GM18499 (cell line): ENCODE measurements at regions not wholly inside any gene's neighbourhood (a gene's known extent, or its start where the extent isn't known, plus 50 kb on each side); places are given as distances from the start of the nearest gene placed in this dataset.
"Not testable (repeated sequence)": the region's sequence is repeated elsewhere in the genome, so short reads cannot be mapped to it uniquely, and the experiment has no call there.

Experiments
- ATAC-seq: cut with Tn5 transposase; IDR thresholded peaks from one replicate; pipeline ENCODE4 v1.9.1; 2021; ENCODE audit warnings: moderate number of reproducible peaks; ENCODE audit not compliant: insufficient read depth, unreplicated experiment

GRCh38 chr2:200199576-200200263 is 106.8 kb upstream of the SPATS2L start:
- ATAC-seq, result no peak

GRCh38 chr2:200201839-200202238 is 104.7 kb upstream of the SPATS2L start:
- ATAC-seq, result not testable (repeated sequence)

- ATAC-seq, result no peak
These were observed 103.1 kb upstream of the SPATS2L start for GRCh38 chr2:200203381-200203827.

GRCh38 chr2:200208041-200208440 is 98.5 kb upstream of the SPATS2L start:
- no peak for ATAC-seq

- no peak for ATAC-seq
These were observed 97.5 kb upstream of the SPATS2L start for GRCh38 chr2:200209030-200209429.

- no peak for ATAC-seq
These were observed 94.8 kb upstream of the SPATS2L start for GRCh38 chr2:200211643-200212042.

- no peak for ATAC-seq
These were observed 93.5 kb upstream of the SPATS2L start for GRCh38 chr2:200212862-200213425.

- no peak for ATAC-seq
These were observed 90.2 kb upstream of the SPATS2L start for GRCh38 chr2:200216310-200216709.

DNA sequence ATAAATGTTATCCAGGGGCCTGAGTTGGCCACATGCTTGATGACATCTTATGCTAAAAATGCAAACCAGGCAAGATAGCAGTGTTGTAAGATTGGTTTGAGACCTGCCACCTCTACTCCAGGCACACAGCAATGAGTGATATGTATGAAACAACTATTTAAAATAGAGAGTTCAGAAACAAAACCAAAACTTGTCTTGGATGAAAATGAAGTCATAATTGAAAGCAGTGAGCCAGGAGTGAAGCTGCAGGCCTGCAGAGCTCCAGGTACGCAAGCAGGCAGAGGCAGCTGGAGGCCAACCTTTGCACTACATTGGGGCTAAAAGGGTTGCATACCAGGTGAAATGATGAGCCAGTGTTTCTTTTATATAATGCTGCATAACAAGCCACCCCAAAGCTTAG is 89.2 kb upstream of the SPATS2L start:
- ATAC-seq, result no peak

GRCh38 chr2:200218645-200219044 is 87.8 kb upstream of the SPATS2L start:
- no peak for ATAC-seq

DNA sequence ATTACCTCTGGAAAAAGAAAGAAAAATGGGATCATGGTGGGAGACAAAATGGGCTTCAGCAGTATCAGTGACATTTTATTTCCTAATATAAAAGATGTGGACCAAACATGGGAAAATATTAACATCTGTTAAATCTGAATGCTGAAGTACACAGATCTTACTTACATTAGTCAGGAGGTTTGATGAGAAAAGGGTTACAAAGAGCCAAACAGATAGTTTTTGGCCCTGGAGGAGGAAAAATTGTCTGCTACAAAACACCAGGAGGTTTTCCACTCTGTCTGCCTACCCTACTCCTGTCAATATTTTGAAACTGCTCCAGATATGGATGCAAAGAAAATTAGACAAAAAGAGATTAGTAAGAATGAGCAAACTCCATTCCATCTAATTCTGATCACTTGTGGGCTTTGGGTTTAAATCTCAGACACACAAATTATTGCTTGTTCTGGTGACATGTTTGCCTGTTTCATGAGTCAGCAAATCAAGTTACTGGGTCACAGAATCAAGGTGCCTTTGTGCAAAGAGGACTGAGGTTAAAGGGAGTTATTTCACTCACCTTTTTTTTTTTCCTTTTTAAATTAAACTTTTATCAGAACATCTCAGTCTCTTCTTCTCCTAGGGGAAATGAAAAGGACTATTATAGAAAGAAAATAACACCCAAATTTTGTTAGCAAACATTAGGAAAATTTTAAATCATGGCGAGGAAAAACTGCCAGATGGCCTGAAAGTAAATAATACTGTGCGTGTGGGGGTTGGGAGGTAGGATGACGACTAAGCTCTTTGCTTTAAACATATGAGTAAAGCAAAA is 87.0 kb upstream of the SPATS2L start:
- ATAC-seq, result no peak

DNA sequence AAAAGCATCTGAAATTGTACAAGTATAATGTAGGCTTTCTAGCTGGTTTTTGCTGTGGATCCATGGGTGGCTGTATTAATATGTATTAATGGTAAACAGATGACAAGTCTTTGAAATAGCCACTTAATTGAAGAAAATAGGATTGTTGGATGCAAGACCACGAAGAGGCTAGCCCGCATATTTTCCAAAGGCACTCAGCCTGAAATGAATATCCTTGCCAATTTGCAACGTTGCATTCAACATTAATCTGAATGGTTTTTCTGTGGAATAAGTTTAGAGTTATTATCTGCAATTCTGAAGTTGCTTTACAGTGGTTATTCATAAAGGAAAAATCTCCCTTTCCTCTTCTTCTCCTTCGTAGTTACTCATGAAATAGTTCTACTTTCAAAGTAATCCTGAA is 86.2 kb upstream of the SPATS2L start:
- ATAC-seq, result no peak

DNA sequence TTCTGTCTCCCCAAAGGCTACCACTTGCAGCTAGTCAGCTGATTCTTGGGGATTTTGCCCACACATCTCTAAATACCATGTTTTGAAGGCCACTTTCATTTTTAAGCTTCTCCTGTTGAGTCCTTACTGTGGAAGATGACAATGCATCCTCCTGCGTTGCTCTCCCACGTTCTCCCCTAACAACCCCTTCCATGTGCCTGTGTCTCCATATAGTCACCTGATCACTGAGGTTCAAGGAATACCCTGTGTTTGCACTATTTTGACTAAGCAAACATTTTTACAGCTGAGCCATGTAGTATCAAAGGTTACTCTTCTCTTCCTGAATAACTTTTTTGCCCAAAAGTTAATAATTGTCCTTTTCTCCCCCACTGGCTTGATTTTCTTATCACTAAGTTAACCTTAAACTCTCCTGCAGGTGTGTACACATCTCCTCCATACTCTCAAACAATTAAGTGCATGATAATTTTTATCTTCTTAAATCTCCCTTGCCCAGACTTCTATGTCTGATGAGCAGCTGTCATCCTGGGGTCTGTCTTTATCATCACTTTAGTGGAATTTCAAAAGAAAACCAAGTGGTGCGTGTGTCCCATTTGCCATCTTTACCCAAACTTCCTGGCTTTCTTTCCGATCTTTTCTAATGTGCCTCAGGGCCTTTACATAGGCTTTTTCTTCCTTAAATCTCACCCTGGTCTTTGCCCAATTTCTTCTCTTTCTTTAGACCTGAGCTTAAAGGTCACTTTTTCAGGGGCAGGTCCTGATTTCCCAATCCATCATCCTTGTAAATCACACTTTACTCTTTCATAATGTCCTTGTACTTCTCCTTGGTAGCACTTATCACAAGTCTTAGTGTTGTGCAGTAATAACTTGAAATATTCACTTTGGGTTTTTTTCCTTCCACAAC is 85.2 kb upstream of the SPATS2L start:
- no peak for ATAC-seq

DNA sequence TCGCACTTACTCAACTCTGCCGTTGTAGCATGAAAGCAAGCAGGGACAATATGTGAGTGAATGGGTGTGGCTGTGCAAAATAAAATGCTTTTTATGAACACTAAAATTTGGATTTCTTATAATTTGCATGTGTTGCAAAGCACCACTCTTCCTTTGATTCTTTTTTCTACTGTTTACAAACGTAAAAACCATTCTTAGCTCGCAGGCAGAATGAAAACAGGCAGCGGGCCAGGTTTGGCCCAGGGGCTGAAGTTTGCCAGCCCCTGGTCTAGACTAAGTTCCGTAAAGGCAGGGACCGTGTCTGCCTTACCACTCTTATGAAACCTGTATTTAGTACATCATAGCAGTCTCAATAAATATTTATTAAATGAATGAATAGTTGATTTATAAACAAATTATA is 83.7 kb upstream of the SPATS2L start:
- ATAC-seq, result no peak

DNA sequence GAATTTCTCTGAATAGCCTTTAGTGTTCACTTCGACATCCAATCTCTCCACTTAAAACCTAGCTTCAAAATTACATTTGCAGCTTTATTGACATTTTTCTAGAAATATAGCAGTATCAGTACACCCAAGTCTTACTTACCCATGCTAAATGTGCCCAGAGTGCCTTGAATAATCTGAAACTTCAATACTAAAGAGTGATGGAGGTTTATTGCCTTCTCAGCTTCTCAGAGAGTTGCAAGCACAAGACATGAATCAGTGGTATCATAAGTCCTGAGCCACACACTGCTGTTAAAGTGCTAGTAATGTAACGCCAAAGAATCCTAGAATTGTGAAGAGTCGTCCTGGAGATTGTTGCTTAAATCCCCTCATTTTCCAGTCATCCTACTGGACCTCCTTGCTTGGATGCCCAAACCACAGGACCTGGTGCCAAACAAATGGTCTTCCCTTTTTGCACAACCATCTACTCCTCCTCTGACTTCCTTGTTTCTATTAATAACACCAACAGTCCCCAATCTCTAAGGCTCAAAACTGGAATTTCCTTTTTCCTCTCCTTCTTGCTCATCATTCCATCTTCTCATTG is 83.2 kb upstream of the SPATS2L start:
- ATAC-seq, result no peak

DNA sequence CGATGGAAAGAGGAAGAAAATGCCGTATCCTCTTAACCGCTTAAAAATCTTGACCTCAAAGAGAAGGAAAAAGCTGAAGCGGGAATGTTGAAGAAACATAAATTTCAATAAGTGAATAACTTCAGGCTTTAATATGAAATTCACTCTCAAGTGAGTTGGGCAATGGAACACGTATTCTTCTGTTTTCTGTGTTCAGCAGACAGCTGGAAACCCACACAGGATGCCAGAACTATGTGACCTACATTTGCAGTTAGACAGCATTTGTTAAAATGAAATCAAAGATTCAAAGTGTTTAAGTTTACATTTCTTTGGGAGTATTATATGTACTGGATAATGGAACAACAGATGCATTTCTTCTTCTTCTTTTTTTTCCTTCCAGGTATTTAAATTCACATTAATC is 80.5 kb upstream of the SPATS2L start:
- no peak for ATAC-seq

GRCh38 chr2:200226451-200227426 is 79.8 kb upstream of the SPATS2L start:
- ATAC-seq, result no peak

GRCh38 chr2:200230716-200231115 is 75.8 kb upstream of the SPATS2L start:
- ATAC-seq, result no peak

- no peak for ATAC-seq
These were observed 71.0 kb upstream of the SPATS2L start for GRCh38 chr2:200235533-200235932.
